GM21367 (cell line): ENCODE measurements at regions not wholly inside any gene's neighbourhood (a gene's known extent, or its start where the extent isn't known, plus 50 kb on each side); places are given as distances from the start of the nearest gene placed in this dataset.
"Not testable (repeated sequence)": the region's sequence is repeated elsewhere in the genome, so short reads cannot be mapped to it uniquely, and the experiment has no call there.

ENCODE experiments used
- ATAC-seq: cut with Tn5 transposase; IDR thresholded peaks from one replicate; pipeline ENCODE4 v1.9.1; 2021; ENCODE audit not compliant: unreplicated experiment

DNA sequence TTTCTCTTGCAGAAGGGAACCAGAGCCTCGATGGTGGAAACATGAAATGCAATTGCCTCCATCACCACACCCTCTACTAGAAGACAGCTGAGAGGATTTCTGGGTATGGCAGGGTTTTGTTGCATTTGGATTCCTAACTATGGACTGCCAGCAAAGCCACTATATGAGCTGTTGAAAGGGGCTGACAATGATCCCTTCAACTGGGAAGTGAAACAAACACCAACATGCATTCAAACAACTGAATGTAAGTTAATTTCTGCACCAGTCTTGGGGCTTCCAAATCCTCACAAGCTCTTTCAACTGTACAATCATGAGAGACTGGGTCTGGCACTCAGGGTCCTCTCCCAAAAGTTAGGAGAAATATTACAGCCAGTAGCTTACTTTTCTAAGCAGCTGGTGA, 116.7 kb upstream of the PLCL2 start:
- no peak for ATAC-seq

DNA sequence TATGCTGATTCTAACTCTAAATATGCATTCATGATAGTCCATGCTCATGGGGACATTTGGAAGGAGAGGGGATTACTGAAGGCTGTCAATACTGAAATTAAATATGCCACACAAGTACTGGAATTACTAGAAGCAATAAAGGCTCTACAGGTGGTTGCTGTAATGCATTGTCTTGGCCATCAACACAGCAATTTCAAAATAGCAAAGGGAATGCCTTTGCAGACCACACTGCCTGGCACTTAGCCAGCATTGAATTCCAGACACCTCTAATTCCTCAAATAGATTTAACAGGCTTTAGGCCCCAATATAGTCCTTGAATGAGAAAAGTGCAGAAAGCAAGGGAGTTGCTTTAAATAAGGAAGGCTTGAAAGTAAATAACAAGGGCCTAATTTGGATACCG, 115.8 kb upstream of the PLCL2 start:
- no peak for ATAC-seq

DNA sequence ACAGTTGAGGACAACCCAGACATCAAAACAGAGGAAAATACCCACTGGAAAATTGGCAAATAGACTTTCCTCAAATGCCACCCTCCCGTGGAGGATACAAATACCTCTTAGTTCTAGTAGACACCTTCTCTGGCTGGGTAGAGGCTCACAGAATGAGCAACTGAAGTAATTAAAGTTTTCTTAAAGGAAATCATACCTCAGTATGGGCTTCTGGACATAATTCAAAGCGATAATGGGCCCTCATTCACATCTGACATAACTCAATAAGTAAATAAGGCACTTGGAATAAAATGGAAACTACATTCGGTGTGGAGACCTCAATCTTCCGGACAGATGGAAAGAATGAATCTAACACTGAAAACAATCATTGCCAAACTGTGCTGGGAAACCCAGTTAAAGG, 115.2 kb upstream of the PLCL2 start:
- ATAC-seq = no peak

DNA sequence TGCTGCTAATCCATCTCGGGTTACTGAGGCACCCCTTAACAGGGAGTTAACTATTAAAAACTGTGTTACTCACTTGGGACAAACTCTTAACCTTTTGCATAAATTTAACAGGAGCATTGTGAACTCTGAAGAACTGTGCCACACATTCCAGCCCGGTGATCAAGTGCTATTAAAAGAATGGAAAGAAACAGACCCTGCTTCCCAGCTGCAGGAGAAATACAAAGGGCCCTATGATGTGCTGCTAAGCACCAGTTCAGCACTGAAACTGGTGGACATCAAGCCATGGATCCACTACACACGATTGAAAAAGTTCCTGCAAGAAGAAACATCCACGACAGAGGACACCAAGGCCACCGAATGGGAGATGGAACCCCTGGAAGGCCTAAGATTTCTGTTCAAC, 114.7 kb upstream of the PLCL2 start:
- ATAC-seq = no peak

DNA sequence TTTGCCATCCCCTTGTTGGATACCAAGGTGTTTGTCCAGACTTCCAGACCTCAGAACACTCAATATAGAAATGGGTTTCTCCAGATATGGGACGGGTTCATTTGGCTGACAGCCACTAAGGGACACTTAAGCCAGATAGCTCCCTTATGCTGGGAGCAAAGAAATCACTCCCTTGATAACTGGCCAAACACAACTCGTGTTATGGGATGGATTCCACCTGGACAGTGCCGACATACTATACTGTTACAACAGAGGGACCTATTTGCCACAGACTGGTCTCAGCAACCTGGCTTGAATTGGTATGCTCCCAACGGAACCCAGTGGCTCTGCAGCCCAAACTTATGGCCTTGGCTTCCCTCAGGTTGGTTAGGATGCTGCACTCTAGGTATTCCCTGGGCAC, 114.0 kb upstream of the PLCL2 start:
- ATAC-seq = no peak

DNA sequence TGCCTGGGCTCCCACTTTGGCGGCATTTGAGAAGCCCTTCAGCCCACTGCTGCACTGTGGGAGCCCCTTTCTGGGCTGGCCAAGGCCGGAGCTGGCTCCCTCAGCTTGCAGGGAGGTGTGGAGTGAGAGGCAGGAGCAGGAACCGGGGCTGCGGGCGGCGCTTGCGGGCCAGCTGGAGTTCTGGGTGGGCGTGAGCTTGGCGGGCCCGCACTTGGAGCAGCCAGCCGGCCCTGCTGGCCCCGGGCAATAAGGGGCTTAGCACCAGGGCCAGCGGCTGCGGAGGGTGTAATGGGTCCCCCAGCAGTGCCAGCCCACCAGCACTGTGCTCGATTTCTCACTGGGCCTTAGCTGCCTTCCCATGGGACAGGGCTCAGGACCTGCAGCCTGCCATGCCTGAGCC, 111.2 kb upstream of the PLCL2 start:
- ATAC-seq = not testable (repeated sequence)

DNA sequence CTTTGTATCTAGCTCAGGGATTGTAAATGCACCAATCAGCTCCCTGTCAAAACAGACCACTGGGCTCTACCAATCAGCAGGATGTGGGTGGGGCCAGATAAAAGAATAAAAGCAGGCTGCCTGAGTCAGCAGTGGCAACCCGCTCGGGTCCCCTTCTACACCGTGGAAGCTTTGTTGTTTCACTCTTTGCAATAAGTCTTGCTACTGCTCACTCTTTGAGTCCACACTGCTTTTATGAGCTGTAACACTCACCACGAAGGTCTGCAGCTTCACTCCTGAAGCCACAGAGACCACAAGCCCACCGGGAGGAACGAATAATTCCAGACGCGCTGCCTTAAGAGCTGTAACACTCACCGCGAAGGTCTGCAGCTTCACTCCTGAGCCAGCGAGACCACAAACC, 110.2 kb upstream of the PLCL2 start:
- ATAC-seq = not testable (repeated sequence)

DNA sequence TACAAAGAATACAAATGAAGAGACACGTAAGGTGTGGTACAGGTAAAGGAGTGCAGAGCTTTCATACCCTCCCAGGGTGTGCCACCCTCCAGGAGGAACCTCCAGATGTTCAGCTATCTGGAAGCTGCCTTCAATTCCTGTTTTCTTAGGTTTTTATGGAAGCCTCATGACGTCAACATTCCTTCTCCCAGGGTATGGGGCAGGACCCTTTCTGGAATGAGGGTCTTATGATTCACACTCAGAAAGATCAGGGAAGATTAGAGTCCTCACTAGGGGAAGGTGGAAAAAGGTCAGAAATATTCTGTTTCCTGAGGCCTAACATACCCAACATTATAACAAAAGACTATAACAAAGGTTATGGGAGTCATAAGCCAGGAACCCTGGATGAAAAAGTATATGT, 99.8 kb upstream of the PLCL2 start:
- ATAC-seq = no peak

DNA sequence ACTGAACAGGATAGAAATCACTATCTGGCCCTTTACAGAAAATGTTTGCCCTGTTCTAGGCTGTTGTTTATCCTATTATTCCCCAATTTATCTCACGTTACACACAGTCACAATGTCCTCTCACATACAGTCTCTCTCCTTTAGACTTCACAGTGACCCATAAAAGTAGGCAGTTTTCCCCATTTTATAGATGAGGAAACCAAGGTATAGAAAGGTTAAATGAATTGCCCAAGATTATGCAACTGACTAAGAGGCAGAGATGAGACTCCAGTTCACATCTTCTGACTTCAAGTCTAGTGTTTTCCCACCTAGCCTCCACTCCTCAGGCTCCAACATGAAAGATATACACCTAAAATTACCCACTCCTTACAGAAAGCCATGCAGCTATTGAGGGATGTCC, 99.3 kb upstream of the PLCL2 start:
- no peak for ATAC-seq

DNA sequence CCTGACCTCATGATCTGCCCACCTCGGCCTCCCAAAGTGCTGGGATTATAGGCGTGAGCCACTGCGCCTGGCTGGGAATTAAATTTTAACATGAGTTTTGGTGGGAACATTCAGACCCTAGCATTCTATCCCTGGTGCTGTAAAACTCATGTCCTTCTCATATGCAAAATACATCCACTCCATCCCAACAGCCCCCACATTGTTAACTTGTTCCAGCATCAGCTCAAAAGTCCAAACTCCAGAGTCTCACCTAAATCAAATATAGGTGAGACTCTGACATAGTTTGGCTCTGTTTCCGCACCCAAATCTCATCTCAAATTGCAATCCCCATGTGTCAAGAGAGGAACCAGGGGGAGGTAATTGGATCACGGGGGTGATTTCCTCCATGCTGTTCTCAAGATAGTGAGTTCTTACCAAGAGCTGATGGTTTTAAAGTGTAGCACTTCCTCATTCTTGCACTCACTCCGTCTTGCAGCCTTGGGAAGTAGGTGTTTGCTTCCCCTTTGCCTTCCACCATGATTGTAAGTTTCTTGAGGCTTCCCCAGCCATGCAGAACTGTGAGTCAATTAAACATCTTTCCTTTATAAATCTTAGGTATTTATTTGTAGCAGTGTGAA, 96.2 kb upstream of the PLCL2 start:
- ATAC-seq = no peak

DNA sequence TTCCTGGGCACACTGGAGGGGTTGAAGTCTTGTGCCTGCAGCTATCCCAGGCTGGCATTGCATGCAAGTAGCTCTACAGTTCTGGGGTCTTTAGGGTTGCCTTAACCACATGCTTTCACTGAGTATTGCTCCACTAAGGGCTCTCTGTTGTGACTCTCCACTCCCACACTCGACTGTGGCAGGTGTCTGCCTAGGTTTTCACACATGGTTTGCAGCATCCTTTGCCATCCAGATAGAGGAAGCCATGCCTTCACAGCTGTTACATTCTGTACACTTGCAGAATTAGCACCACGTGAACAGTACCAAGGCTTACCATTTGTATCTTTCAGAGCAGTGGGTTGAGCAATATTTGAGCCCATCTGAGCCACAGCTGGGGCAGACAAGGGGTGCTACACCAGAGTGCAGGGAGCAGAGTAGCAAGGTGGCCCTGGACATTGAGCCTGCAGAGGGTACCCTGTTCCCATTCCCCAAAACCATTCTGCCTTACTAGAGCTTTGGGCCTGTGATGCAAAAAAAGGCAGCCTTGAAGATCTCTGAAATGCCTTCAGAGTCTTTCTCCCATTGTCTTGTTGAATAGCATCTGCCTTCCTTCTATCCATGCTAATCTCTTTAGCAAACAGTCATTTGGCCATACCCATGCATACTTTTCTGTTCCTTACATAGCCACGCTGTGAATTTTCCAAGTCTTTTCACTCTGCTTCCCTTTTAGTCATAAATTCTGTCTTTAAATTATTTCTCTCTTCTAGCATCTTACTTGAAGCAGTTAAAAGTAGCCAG, 95.2 kb upstream of the PLCL2 start:
- ATAC-seq = no peak

DNA sequence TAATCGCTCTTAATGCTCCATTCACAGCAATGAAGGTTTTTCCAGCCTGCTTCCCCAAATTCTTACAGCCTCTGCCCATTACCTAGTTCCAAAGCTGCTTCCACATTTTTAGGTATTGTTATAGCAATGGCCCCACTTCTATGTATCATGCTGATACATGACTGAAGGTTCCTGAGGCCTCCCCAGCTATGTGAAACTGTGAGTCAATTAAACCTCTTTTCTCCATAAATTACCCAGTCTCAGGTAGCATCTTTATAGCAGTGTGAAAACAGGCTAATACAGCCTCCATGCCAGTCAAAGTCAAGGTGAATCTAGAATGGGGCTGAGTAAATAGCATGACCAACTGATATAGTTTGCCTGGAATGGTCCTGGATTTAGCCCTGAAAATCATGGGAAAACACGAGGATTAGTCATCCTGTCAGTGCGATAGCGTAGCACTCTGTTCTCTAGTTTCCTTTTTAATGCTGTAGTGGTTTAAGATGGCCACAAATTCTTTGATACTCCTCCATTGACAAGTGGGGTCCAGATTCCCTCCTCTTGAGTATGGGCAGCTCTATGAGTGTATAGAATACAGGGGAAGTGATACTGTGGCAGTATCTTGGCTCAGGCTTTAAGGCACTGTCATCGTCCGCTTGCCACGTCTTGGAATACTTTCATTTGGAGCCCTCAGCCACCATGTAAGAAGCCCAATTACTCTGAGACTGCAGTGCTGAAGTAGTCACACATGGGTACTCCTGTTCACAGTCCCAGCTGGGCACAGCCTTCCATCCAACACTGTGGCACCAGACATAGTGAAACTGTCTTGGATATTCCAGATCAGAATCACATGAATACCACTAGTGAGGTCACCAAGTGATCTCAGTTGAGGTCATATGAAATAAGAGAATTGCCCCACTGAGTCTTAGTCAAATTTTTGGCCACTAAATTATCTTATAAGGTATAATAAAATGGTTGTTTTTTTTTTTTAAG, 94.0 kb upstream of the PLCL2 start:
- ATAC-seq = no peak

DNA sequence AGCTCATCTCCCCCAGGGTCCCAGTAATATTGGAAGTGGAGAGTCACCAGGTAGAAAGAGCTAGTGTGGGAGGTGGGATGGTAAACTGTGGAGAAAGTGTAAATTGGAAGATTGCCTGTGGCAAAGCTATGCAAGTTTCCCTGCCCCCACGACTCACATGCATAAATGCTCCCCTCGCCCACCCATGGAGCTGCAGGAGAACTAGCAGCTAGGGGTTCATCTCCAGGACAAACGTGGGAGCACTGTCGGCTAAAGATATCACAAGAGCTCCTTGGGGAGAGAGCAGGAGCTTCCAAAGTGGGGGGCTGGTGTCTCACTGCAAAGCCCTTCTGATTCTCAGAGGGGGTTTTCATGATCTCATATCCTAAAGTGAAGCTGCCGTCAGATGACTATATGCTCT, 91.4 kb upstream of the PLCL2 start:
- no peak for ATAC-seq

DNA sequence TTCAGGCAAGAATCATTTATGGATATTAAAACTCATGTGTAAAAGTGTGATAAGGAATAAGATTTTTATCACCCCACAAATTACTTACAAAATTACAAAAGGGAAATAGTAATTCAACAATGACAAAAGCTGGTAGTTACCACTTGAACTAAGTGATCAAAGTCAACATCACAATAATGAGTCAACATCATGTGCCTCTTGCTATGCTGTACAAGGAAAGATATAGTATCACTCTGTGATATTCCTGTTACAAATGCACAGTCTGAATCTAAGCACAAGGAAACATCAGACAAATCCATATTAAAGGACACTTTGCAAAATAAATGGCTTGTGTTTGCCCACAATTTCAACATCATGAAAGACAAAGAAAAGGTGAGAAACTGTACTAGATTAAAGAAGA, 90.5 kb upstream of the PLCL2 start:
- ATAC-seq = no peak

DNA sequence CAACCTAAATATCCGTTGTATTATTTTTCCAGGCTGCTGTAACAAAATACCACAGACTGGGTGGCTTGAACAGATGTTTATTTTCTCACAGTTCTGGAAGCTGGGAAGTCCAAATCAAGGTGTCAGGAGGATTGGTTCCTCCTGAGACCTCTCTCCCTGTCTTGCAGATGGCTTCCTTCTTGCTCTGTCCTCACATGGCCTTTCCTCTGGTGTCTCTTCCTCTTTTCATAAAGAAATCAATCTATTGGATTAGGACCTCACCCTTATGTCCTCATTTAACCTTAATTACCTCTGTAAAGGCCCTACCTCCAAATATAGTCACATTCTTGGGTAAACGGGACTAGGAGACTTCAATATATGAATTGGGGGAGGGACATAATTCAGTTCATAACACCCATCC, 89.2 kb upstream of the PLCL2 start:
- no peak for ATAC-seq

DNA sequence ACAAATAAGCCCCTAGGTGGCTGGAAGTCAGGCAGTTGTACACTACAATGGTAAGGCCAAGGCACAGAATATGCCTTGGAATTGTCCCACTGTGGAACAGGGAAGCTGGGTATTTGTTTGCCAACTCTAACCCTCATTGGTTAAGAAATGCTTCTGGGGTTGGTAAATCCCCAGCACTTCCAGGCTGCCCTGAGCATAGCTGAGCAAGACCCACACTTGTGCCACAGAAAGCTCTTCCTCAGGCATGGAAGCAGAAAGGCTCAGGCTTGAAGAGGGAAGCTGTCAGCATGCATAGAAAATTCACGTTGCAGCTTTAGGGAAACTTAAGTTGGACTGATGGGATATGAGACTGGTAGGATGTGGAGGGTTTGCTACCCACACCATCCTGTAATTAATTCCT, 86.9 kb upstream of the PLCL2 start:
- no peak for ATAC-seq

DNA sequence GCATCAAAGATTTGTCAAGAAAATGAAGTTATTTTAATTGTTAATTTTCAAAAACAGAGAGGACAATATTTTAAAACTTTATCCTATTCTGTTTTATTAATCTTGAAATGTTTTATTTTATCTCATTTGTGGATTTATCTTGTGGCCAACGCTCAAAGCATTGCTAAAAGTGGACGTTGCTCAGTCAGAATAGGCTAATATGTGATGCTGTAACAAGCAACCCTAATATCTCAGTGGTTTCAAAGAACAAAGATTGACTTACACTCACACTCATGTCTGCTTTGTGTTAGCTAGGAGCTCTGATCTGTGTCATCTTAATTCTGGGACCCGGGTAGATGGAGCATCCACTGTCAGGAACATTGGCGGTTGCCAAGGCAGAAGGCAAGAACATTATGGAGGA, 86.0 kb upstream of the PLCL2 start:
- no peak for ATAC-seq

DNA sequence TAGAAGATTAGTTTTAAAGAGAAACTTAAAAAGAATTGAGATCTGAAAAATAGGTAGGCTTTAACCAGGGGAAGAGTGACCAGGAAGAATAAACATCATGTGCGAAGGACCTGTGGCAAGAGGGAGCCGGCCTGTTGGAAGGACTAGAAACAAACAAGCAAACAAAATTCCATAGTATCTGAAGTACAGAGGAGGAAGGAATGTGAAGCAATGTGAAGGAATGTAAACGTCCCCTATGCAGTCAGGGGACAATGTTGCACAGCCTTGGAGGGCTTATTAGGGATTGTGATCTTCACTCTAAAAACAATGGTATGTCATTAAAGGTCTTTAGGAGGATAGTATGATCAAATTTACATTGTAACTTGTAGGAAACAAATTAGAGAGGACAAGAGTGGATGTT, 84.4 kb upstream of the PLCL2 start:
- ATAC-seq = no peak

DNA sequence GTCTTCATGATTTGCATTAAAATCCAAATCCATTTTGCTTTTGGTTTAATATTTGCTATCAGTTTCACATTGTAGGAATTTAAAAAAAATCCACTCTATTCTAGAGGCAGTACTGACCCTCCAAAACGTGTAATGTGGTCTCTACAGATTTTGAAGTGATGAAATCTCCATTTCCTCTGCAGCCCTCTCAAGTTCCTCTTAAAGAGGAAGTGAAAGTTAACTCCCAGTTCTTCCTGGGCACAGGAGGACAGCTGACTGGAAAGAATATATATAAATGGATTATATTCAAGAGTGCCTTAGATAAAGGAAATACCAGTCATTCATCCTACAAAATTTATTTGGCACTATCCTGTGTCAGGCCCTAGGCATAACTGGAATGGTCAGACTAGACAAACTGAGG, 83.5 kb upstream of the PLCL2 start:
- ATAC-seq = no peak

DNA sequence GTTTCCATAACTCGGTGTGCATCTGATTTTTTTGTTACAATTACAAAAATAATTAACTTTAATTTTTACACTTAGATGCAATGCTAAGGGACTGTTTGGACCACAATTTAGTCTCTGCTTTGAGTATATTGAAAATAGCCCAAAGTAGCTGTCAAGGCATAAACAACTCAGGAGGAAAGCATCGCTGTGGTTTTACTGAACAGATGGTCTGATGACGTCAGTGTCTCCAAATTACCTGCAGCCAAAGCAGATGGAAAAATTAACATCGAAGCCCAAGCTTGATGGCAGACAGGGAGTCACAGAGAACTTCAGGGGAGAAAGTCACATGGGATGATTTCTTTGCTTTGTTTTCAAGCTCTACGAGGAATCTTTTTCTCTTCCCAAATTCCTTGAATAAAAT, 83.1 kb upstream of the PLCL2 start:
- ATAC-seq = no peak

DNA sequence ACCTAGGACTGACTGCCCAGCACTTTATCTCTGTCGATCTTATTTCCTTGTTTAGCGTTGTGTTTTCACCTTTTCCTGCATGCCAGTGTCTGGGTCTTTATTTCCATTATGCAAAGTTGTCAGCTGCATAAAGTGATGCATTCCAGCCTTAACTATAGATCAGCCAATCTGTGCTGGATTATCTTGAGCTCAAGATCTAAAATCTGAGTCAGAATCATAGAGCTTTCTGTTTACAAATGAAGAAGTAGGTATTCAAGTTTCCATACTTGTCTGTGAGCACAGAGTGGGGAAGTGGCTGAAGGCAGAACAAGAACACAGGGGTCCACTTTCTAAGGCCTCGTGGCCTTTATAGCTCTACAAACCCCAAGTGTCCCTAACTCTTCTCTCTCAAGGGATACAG, 82.4 kb upstream of the PLCL2 start:
- peak; percentile 64 for ATAC-seq

DNA sequence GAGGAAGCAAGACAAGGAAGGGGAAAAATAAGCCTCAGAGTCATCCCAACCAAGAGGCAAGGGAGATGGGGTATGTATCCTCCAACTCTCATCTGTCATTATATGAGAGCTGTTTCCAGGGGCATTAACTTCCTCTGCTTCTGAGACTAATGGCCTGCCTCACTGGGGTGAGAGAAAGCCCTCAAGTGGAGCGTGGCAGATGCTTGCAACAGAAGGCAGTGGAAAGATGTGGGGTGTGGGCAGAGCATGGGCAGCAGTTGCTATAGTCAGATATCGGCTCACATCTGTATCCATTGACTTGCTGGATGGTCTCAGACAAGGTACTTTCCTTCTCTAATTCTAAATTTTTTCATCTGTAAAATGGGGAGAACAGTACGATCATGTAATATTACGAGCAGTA, 81.7 kb upstream of the PLCL2 start:
- no peak for ATAC-seq
